Nucleus accumbens (tissue), 56 donors: ENCODE measurements at regions not wholly inside any gene's neighbourhood (a gene's known extent, or its start where the extent isn't known, plus 50 kb on each side); places are given as distances from the start of the nearest gene placed in this dataset.
A peak's percentile ranks its signal among the peaks of the same experiment; 100 is the strongest.

Source experiments
- DNase-seq, 56 donors: peaks; one replicate each; lab custom pipeline; 2025; lab: John Stamatoyannopoulos, UW

GRCh38 chr5:124665035-124665434 is 81.4 kb downstream of the ZNF608 start:
- DNase-seq, result no peak

- DNase-seq, result no peak
Measured at GRCh38 chr5:124664287-124664686, 82.2 kb downstream of the ZNF608 start.

GRCh38 chr5:124663101-124663506 is 83.3 kb downstream of the ZNF608 start:
- no peak for DNase-seq

GRCh38 chr5:124662181-124662781 is 84.2 kb downstream of the ZNF608 start:
- DNase-seq, result no peak

- DNase-seq, result peak in 1 of 56 donors; percentile 57
Measured at GRCh38 chr5:124661317-124662141, 84.9 kb downstream of the ZNF608 start.

- no peak for DNase-seq
Measured at GRCh38 chr5:124660229-124661093, 86.0 kb downstream of the ZNF608 start.

GRCh38 chr5:124659798-124660197 is 86.6 kb downstream of the ZNF608 start:
- no peak for DNase-seq

GRCh38 chr5:124658867-124659557 is 87.4 kb downstream of the ZNF608 start:
- DNase-seq, result no peak

- DNase-seq, result no peak
Measured at GRCh38 chr5:124655921-124656511, 90.4 kb downstream of the ZNF608 start.

GRCh38 chr5:124655251-124655917 is 91.1 kb downstream of the ZNF608 start:
- DNase-seq, result no peak

- peak in 1 of 56 donors; percentile 20 for DNase-seq
Measured at GRCh38 chr5:124654418-124654817, 92.0 kb downstream of the ZNF608 start.

GRCh38 chr5:124653666-124654065 is 92.8 kb downstream of the ZNF608 start:
- DNase-seq, result no peak

GRCh38 chr5:124652892-124653441 is 93.5 kb downstream of the ZNF608 start:
- DNase-seq, result no peak

- DNase-seq, result no peak
Measured at GRCh38 chr5:124652514-124652819, 94.0 kb downstream of the ZNF608 start.

GRCh38 chr5:124651663-124652513 is 94.6 kb downstream of the ZNF608 start:
- peak; percentile 15 to 92 (median 81) for DNase-seq

- DNase-seq, result no peak
Measured at GRCh38 chr5:124650951-124651662, 95.3 kb downstream of the ZNF608 start.

- DNase-seq, result no peak
Measured at GRCh38 chr5:124650147-124650561, 96.3 kb downstream of the ZNF608 start.
